Upper lobe of right lung (tissue), 1 donor: ENCODE measurements at regions not wholly inside any gene's neighbourhood (a gene's known extent, or its start where the extent isn't known, plus 50 kb on each side); places are given as distances from the start of the nearest gene placed in this dataset.
"Not testable (repeated sequence)": the region's sequence is repeated elsewhere in the genome, so short reads cannot be mapped to it uniquely, and the experiment has no call there.

Source experiments
- ATAC-seq: fragments of 200-7000 bp; cut with Tn5 transposase; one replicate; pipeline ENCODE4 v1.9.1; 2020; ENCODE audit warnings: mild to moderate bottlenecking, moderate library complexity
- DNase-seq: peaks from one replicate; pipeline ENCODE4 v3.0.0-alpha.2; 2020
- H3K27ac ChIP-seq: fragments of 200-600 bp; one replicate; pipeline ENCODE4 v1.8.0; 2022
- H3K27me3 ChIP-seq: fragments of 200-600 bp; one replicate; pipeline ENCODE4 v1.8.0; 2022; ENCODE audit warnings: mild to moderate bottlenecking
- H3K36me3 ChIP-seq: fragments of 200-600 bp; one replicate; pipeline ENCODE4 v1.8.0; 2022
- H3K4me1 ChIP-seq: fragments of 200-600 bp; one replicate; pipeline ENCODE4 v1.8.0; 2022
- H3K4me3 ChIP-seq: fragments of 200-600 bp; one replicate; pipeline ENCODE4 v1.8.0; 2022; ENCODE audit warnings: mild to moderate bottlenecking
- H3K9me3 ChIP-seq: fragments of 200-600 bp; one replicate; pipeline ENCODE4 v1.8.0; 2022
- CTCF ChIP-seq: fragments of 200-600 bp; IDR thresholded peaks from one replicate; pipeline ENCODE4 v1.8.0; 2022; ENCODE audit warnings: antibody characterized with exemption
- intact Hi-C: fragments of 100-400 bp; cut with DNase I; formaldehyde crosslinking; loops from one replicate; pipeline ENCODE4 v1.11.0; 2022
- donor health status: DM: no; HTN: yes; CAD: no; lungs with severe emphysema.

GRCh38 chr10:65786279-65786678 is 1139.6 kb upstream of the LRRTM3 start:
- H3K36me3 ChIP-seq, result no peaks in the 10 kb centered on the region
- no peak for TF ChIP-seq CTCF
- intact Hi-C loops, result no loop called here
- H3K27me3 ChIP-seq, result no peaks in the 10 kb centered on the region
- no peak overlapping the region for H3K4me3 ChIP-seq
- H3K4me1 ChIP-seq, result no peaks in the 10 kb centered on the region
- ATAC-seq, result no peak
- DNase-seq, result no peak
- H3K27ac ChIP-seq, result no peak overlapping the region
- no peaks in the 10 kb centered on the region for H3K9me3 ChIP-seq

DNA sequence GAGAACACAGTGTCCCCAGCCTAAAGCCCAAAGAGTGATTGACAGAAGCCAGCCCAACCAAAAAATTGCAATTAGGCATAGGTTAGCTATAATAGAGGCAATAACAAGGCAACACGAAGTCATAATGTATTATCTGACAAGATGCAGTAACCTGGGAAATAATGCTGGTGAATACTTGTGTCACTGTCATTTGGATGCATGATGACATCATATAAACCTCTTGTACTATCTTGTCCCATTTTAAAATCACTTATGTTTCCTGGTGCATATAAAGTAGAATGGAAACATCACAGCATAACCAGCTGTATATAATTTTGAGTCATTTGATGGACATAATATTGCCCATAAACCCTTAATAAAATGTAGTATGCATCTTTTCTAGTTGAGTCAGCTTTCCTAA is 1138.3 kb upstream of the LRRTM3 start:
- H3K27me3 ChIP-seq, result no peaks in the 10 kb centered on the region
- ATAC-seq (no peak), DNase-seq (no peak)
- intact Hi-C loops, result no loop called here
- no peaks in the 10 kb centered on the region for H3K36me3 ChIP-seq
- H3K9me3 ChIP-seq, result no peaks in the 10 kb centered on the region
- no peaks in the 10 kb centered on the region for H3K4me1 ChIP-seq
- H3K4me3 ChIP-seq, result no peak overlapping the region
- TF ChIP-seq CTCF, result no peak
- H3K27ac ChIP-seq, result no peak overlapping the region

GRCh38 chr10:65788271-65788670 is 1137.6 kb upstream of the LRRTM3 start:
- Histone ChIP-seq H3K27ac (no peak overlapping the region), H3K36me3 (no peaks in the 10 kb centered on the region), H3K9me3 (no peaks in the 10 kb centered on the region), H3K27me3 (no peaks in the 10 kb centered on the region), H3K4me3 (no peak overlapping the region), H3K4me1 (no peaks in the 10 kb centered on the region)
- TF ChIP-seq CTCF, result no peak
- ATAC-seq (no peak), DNase-seq (no peak)
- intact Hi-C loops, result no loop called here

DNA sequence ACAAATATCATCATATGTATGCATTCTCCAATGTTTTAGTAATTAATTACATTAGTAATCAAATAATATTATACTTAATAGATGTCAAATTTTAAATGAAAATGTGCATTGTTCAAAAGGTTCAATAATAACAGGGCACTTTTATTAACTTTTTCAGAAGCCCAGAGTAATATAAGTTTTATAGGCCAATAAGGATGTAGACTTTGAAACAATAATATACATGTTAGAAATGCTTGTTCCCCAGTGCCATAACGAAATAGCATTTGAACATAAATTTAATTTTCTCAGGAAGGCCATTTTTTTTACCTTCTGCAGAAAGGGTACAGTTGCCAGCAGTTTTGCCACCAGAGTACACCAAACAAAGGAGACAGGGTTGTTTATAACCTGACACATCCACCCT is 1133.9 kb upstream of the LRRTM3 start:
- Histone ChIP-seq H3K4me3 (no peak overlapping the region), H3K36me3 (no peaks in the 10 kb centered on the region), H3K4me1 (no peaks in the 10 kb centered on the region), H3K9me3 (no peaks in the 10 kb centered on the region), H3K27ac (no peak overlapping the region), H3K27me3 (no peaks in the 10 kb centered on the region)
- DNase-seq (no peak), ATAC-seq (no peak)
- no peak for TF ChIP-seq CTCF
- intact Hi-C loops, result no loop called here

GRCh38 chr10:65793738-65794425 is 1132.0 kb upstream of the LRRTM3 start:
- no peak for TF ChIP-seq CTCF
- H3K27ac ChIP-seq, result no peak overlapping the region
- intact Hi-C loops, result no loop called here
- H3K4me1 ChIP-seq, result no peaks in the 10 kb centered on the region
- DNase-seq (no peak), ATAC-seq (no peak)
- no peaks in the 10 kb centered on the region for H3K9me3 ChIP-seq
- no peaks in the 10 kb centered on the region for H3K27me3 ChIP-seq
- H3K4me3 ChIP-seq, result no peak overlapping the region
- H3K36me3 ChIP-seq, result no peaks in the 10 kb centered on the region

GRCh38 chr10:65794861-65795260 is 1131.0 kb upstream of the LRRTM3 start:
- H3K27ac ChIP-seq, ATAC-seq, H3K4me3 ChIP-seq, H3K36me3 ChIP-seq, H3K9me3 ChIP-seq, DNase-seq, intact Hi-C loops, H3K27me3 ChIP-seq, H3K4me1 ChIP-seq: not testable (repeated sequence)
